ENCODE measurements at regions not wholly inside any gene's neighbourhood (a gene's known extent, or its start where the extent isn't known, plus 50 kb on each side); places are given as distances from the start of the nearest gene placed in this dataset.

GRCh38 chr19:31596751-31597150, 247.5 kb upstream of the TSHZ3 start:
- no peak overlapping the region for H3K27ac ChIP-seq
- H3K27me3 ChIP-seq (replicated peaks; ENCODE audit: insufficient read depth): no peaks in the 10 kb centered on the region
- H3K4me3 ChIP-seq: no peak overlapping the region
- intact Hi-C loops (cut with DNase I): no loop called here
- 94% methylated on average over 8 of the region's 8 CpGs for WGBS
- DNase-seq (ENCODE audit: low spot score): no peak
- no peaks in the 10 kb centered on the region for H3K4me1 ChIP-seq (replicated peaks)
- H3K9me3 ChIP-seq: no peaks in the 10 kb centered on the region
- no peak for TF ChIP-seq POLR2AphosphoS5 (IDR thresholded peaks at IDR 0.05)
- no peak for TF ChIP-seq CTCF (IDR thresholded peaks at IDR 0.05)
- TF ChIP-seq POLR2A (IDR thresholded peaks at IDR 0.05): no peak
- no peaks in the 10 kb centered on the region for H3K36me3 ChIP-seq

- Histone ChIP-seq H3K4me3 (no peak overlapping the region), H3K36me3 (no peaks in the 10 kb centered on the region), H3K27me3 (replicated peaks; ENCODE audit: insufficient read depth) (no peaks in the 10 kb centered on the region), H3K9me3 (no peaks in the 10 kb centered on the region), H3K27ac (no peak overlapping the region), H3K4me1 (replicated peaks) (no peaks in the 10 kb centered on the region)
- DNase-seq (ENCODE audit: low spot score): no peak
- no peak for TF ChIP-seq CTCF (IDR thresholded peaks at IDR 0.05)
- TF ChIP-seq POLR2AphosphoS5 (IDR thresholded peaks at IDR 0.05): no peak
- TF ChIP-seq POLR2A (IDR thresholded peaks at IDR 0.05): no peak
- intact Hi-C loops (cut with DNase I): no loop called here
- WGBS: 91% methylated on average over 9 of the region's 9 CpGs
Observed at GRCh38 chr19:31597616-31598015, 248.4 kb upstream of the TSHZ3 start.

DNA sequence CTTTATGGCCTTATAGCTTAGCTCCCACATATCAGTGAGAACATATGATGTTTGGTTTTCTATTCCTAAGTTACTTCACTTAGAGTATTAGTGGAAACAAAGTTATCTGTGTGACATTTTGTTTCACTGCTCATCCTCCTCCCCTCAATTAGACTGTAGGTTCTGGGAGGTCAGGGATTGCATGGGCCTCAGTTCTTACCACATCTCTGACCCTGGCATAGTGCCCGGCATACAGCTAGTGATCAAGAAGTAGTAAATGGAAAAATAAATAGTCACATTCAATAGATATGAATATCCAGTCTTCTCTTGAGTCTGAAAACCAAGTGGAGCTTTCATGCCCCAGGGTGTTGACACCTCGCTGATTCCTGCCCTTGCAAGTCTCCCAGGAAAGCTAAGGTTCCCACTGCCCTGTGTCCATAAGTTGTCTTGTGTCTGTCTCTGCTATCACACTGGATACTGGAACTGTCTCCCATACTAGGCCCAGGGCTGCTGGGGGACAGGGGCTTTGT, 249.5 kb upstream of the TSHZ3 start:
- no peaks in the 10 kb centered on the region for H3K9me3 ChIP-seq
- no peak for DNase-seq (ENCODE audit: low spot score)
- no peaks in the 10 kb centered on the region for H3K27me3 ChIP-seq (replicated peaks; ENCODE audit: insufficient read depth)
- TF ChIP-seq POLR2A (IDR thresholded peaks at IDR 0.05) (no peak), CTCF (IDR thresholded peaks at IDR 0.05) (no peak), POLR2AphosphoS5 (IDR thresholded peaks at IDR 0.05) (no peak)
- no peaks in the 10 kb centered on the region for H3K4me1 ChIP-seq (replicated peaks)
- H3K4me3 ChIP-seq: no peak overlapping the region
- WGBS: 79% methylated on average over 2 of the region's 2 CpGs
- H3K36me3 ChIP-seq: no peaks in the 10 kb centered on the region
- intact Hi-C loops (cut with DNase I): no loop called here
- H3K27ac ChIP-seq: no peak overlapping the region

GRCh38 chr19:31600731-31601295, 251.6 kb upstream of the TSHZ3 start:
- Histone ChIP-seq H3K27ac (no peak overlapping the region), H3K27me3 (replicated peaks; ENCODE audit: insufficient read depth) (no peaks in the 10 kb centered on the region), H3K4me1 (replicated peaks) (no peaks in the 10 kb centered on the region), H3K36me3 (no peaks in the 10 kb centered on the region), H3K9me3 (no peaks in the 10 kb centered on the region), H3K4me3 (no peak overlapping the region)
- no peak for DNase-seq (ENCODE audit: low spot score)
- 48% methylated on average over 11 of the region's 11 CpGs for WGBS
- no peak for TF ChIP-seq CTCF (IDR thresholded peaks at IDR 0.05)
- no peak for TF ChIP-seq POLR2AphosphoS5 (IDR thresholded peaks at IDR 0.05)
- TF ChIP-seq POLR2A (IDR thresholded peaks at IDR 0.05): no peak
- intact Hi-C loops (cut with DNase I): no loop called here

DNA sequence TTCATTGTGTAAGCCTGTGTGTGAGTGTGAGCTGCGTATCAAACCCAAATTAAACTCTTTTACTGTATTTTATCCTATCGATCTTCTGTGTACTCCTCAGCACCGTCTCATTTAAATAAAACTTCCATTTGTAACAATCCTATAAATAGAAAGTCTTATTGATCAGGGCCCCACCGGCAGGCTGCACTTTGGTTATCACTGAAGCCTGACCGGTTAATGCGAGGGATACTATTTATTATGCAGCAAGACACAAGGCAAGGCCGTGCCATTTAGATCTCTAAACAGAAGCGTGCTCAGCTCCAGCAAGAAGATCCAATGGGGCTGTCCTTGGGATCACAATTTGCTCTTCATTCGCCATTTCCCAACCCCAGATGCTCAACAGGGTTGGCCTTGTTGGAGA, 252.6 kb upstream of the TSHZ3 start:
- H3K9me3 ChIP-seq: no peaks in the 10 kb centered on the region
- H3K4me1 ChIP-seq (replicated peaks): no peaks in the 10 kb centered on the region
- no peak overlapping the region for H3K27ac ChIP-seq
- no peaks in the 10 kb centered on the region for H3K36me3 ChIP-seq
- H3K4me3 ChIP-seq: no peak overlapping the region
- WGBS: 94% methylated on average over 9 of the region's 9 CpGs
- TF ChIP-seq POLR2A (IDR thresholded peaks at IDR 0.05): no peak
- no peak for TF ChIP-seq CTCF (IDR thresholded peaks at IDR 0.05)
- no peak for TF ChIP-seq POLR2AphosphoS5 (IDR thresholded peaks at IDR 0.05)
- intact Hi-C loops (cut with DNase I): no loop called here
- no peaks in the 10 kb centered on the region for H3K27me3 ChIP-seq (replicated peaks; ENCODE audit: insufficient read depth)
- DNase-seq (ENCODE audit: low spot score): no peak
